ENCODE measurements at regions not wholly inside any gene's neighbourhood (a gene's known extent, or its start where the extent isn't known, plus 50 kb on each side); places are given as distances from the start of the nearest gene placed in this dataset.
A peak's percentile ranks its signal among the peaks of the same experiment; 100 is the strongest.

DNA sequence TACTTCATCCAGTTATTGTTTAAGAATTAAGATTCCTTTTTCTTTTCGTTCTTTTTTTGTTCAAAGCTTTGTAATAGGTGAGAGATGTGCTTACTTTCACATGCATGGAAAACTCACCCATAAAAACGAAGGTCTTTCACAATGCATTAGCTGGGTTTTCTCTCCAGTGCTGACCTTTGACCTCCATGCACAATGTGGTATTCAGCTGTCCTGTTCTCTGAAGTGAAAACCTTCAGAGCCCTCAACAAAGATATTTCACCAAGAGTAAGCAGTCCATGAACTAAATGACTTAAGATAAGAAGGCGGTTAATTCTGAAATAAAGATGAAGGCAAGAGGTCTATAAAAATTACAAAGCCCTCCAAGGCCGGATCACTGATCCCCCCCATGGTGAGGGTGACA is 77.1 kb upstream of the IPO9 start:
- Histone ChIP-seq H3K4me1 (ENCODE audit: control insufficient read depth in 1 of 2, insufficient read depth in 2 of 2, low read depth in 1 of 2, low read length in 1 of 2) (peaks cover 51 to 92% of the 10 kb centered on the region in 2 experiments), H3K27ac (ENCODE audit: low read depth in 2 of 2, low read length in 1 of 2) (peak overlapping the region; percentile 94 to 98; a peak in 3 of 4 replicates), H3K4me2 (peak overlapping the region; percentile 54), H4K20me1 (ENCODE audit: insufficient read depth) (no peaks in the 10 kb centered on the region), H3K36me3 (replicated peaks in 1 of 2; ENCODE audit: control insufficient read depth in 1 of 2, insufficient read depth in 2 of 2, low read length in 1 of 2) (peaks cover 0 to 35% of the 10 kb centered on the region in 2 experiments), H3F3A (replicated peaks; ENCODE audit: insufficient read depth) (peaks cover 89% of the 10 kb centered on the region), H3K27me3 (ENCODE audit: insufficient read depth) (no peaks in the 10 kb centered on the region), H3K4me3 (ENCODE audit: low read depth in 2 of 2, low read length in 1 of 2) (no peak overlapping the region), H3K9me2 (no peaks in the 10 kb centered on the region), H3K9me3 (no peaks in the 10 kb centered on the region), H2AFZ (ENCODE audit: low read depth) (no peak overlapping the region), H3K79me2 (ENCODE audit: insufficient read depth) (peaks cover 96% of the 10 kb centered on the region), H3K9ac (peak overlapping the region; percentile 82)
- POLR2A ChIA-PET, result no interaction called here
- 79% methylated on average over 4 of the region's 4 CpGs for WGBS (ENCODE audit: low lambda C conversion rate)
- no peak for TF ChIP-seq NFIC (IDR thresholded peaks at IDR 0.05; ENCODE audit: borderline replicate concordance)
- TF ChIP-seq, protein P1, sequence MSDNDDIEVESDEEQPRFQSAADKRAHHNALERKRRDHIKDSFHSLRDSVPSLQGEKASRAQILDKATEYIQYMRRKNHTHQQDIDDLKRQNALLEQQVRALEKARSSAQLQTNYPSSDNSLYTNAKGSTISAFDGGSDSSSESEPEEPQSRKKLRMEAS (IDR thresholded peaks at IDR 0.05; ENCODE audit: low read depth), result no peak
- TF ChIP-seq RFX5 (IDR thresholded peaks at IDR 0.05; ENCODE audit: low read length), result no peak
- TF ChIP-seq, protein P2, sequence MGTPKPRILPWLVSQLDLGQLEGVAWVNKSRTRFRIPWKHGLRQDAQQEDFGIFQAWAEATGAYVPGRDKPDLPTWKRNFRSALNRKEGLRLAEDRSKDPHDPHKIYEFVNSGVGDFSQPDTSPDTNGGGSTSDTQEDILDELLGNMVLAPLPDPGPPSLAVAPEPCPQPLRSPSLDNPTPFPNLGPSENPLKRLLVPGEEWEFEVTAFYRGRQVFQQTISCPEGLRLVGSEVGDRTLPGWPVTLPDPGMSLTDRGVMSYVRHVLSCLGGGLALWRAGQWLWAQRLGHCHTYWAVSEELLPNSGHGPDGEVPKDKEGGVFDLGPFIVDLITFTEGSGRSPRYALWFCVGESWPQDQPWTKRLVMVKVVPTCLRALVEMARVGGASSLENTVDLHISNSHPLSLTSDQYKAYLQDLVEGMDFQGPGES (IDR thresholded peaks at IDR 0.05; ENCODE audit: low read depth, low read length), result no peak
- TF ChIP-seq NRF1 (IDR thresholded peaks at IDR 0.05; ENCODE audit: low read depth, low read length), result no peak
- TF ChIP-seq ELF1 (IDR thresholded peaks at IDR 0.05), result no peak
- no peak for TF ChIP-seq TEAD4 (IDR thresholded peaks at IDR 0.05; ENCODE audit: borderline replicate concordance, insufficient read depth)
- no peak for TF ChIP-seq RAD21 (IDR thresholded peaks at IDR 0.05; ENCODE audit: low read length)
- TF ChIP-seq FOXJ3 (CRISPR knock-in tag; IDR thresholded peaks at IDR 0.05), result no peak
- no peak for TF ChIP-seq RCOR1 (IDR thresholded peaks at IDR 0.05; ENCODE audit: low read length)
- no peak for TF ChIP-seq USF2 (IDR thresholded peaks at IDR 0.05; ENCODE audit: borderline replicate concordance, low read depth, low read length)
- no peak for TF ChIP-seq YY1 (IDR thresholded peaks at IDR 0.05; ENCODE audit: low read depth)
- no peak for TF ChIP-seq MEF2A (IDR thresholded peaks at IDR 0.05; ENCODE audit: borderline replicate concordance, low read depth)
- TF ChIP-seq TCF12 (IDR thresholded peaks at IDR 0.05), result no peak
- TF ChIP-seq SIN3A (IDR thresholded peaks at IDR 0.05; ENCODE audit: borderline replicate concordance, low read depth, low read length), result no peak
- no peak for TF ChIP-seq CHD2 (IDR thresholded peaks at IDR 0.05; ENCODE audit: low read length, partially characterized antibody)
- TF ChIP-seq POLR2AphosphoS5 (IDR thresholded peaks at IDR 0.05; ENCODE audit: low read depth, low read length), result no peak
- no peak for TF ChIP-seq ZBTB33 (IDR thresholded peaks at IDR 0.05; ENCODE audit: borderline replicate concordance, low read depth)
- DNase-seq, result no peak
- CTCF ChIA-PET, result interaction anchor here (1.6 to 2.9 kb wide), 2 partner anchors 31 to 240 kb away, joined by 4 to 9 read pairs; no protein-coding TSS in a partner anchor
